CD4-positive, alpha-beta memory T cell (primary cell): ENCODE measurements at regions not wholly inside any gene's neighbourhood (a gene's known extent, or its start where the extent isn't known, plus 50 kb on each side); places are given as distances from the start of the nearest gene placed in this dataset.
"Not testable (repeated sequence)": the region's sequence is repeated elsewhere in the genome, so short reads cannot be mapped to it uniquely, and the experiment has no call there.

ENCODE experiments used
- CTCF ChIA-PET: fragments of 350-600 bp; sonication (Branson Sonifier 250); formaldehyde crosslinking; loops from one replicate; lab custom pipeline; 2021; ENCODE audit warnings: inconsistent platforms; ENCODE audit not compliant: partially characterized antibody; lab: Charles Lee
- POLR2A ChIA-PET: fragments of 350-600 bp; sonication (Branson Sonifier 250); formaldehyde crosslinking; loops from one replicate; lab custom pipeline; 2021; ENCODE audit not compliant: partially characterized antibody; lab: Charles Lee
- DNase-seq, 5 donors: peaks; one replicate each; pipeline versions ENCODE4 v3.0.0 to v3.0.0-alpha.2; 2020 to 2022; ENCODE audit warnings: mixed read lengths in 1 of 5
- H3K27ac ChIP-seq: one replicate; pipeline ENCODE4 v1.7.0; 2013; ENCODE audit warnings: low read depth, low read length
- H3K27me3 ChIP-seq: 2 replicates; pipeline ENCODE4 v1.7.0; 2013; ENCODE audit warnings: mild to moderate bottlenecking, low read length, moderate library complexity; ENCODE audit not compliant: insufficient read depth
- H3K36me3 ChIP-seq: 2 replicates; pipeline ENCODE4 v1.7.0; 2013; ENCODE audit warnings: mild to moderate bottlenecking, low read length, moderate library complexity; ENCODE audit not compliant: insufficient read depth
- H3K4me1 ChIP-seq: 2 replicates; pipeline ENCODE4 v1.7.0; 2013; ENCODE audit warnings: mild to moderate bottlenecking, low read length, moderate library complexity; ENCODE audit not compliant: insufficient read depth
- H3K4me3 ChIP-seq, 2 donors: one replicate each; pipeline ENCODE4 v1.7.0; 2013; ENCODE audit warnings: low read length in 2 of 2, mild to moderate bottlenecking in 1 of 2
- H3K9me3 ChIP-seq, 2 donors: one replicate each; pipeline ENCODE4 v1.7.0; 2013; ENCODE audit warnings: low read length in 2 of 2, control low read depth in 1 of 2; ENCODE audit not compliant: control insufficient read depth in 1 of 2
- H3K27ac Mint-ChIP-seq, 7 donors: one replicate each; pipeline ENCODE4 v1.8.0; 2020 to 2021; ENCODE audit warnings: mixed read lengths in 7 of 7, mild to moderate bottlenecking in 6 of 7, inconsistent platforms in 3 of 7, moderate library complexity in 3 of 7
- H3K27me3 Mint-ChIP-seq, 2 donors: one replicate each; pipeline ENCODE4 v1.8.0; 2020 to 2021; ENCODE audit warnings: mixed read lengths in 2 of 2
- H3K36me3 Mint-ChIP-seq, 2 donors: one replicate each; pipeline ENCODE4 v1.8.0; 2020 to 2021; ENCODE audit warnings: mixed read lengths in 2 of 2, inconsistent platforms in 1 of 2, mild to moderate bottlenecking in 1 of 2
- H3K4me1 Mint-ChIP-seq, 4 donors: one replicate each; pipeline ENCODE4 v1.8.0; 2020 to 2021; ENCODE audit warnings: mixed read lengths in 4 of 4, mild to moderate bottlenecking in 1 of 4
- H3K4me3 Mint-ChIP-seq, 8 donors: one replicate each; pipeline ENCODE4 v1.8.0; 2020 to 2021; ENCODE audit warnings: mixed read lengths in 8 of 8, mild to moderate bottlenecking in 7 of 8, moderate library complexity in 6 of 8, inconsistent platforms in 3 of 8
- H3K9me3 Mint-ChIP-seq, 8 donors: one replicate each; pipeline ENCODE4 v1.8.0; 2020 to 2021; ENCODE audit warnings: mixed read lengths in 8 of 8, mild to moderate bottlenecking in 5 of 8, inconsistent platforms in 3 of 8, moderate library complexity in 1 of 8
- intact Hi-C: fragments of 100-400 bp; cut with micrococcal nuclease; formaldehyde crosslinking; loops from one replicate; pipeline ENCODE4 v1.15.1; 2023

DNA sequence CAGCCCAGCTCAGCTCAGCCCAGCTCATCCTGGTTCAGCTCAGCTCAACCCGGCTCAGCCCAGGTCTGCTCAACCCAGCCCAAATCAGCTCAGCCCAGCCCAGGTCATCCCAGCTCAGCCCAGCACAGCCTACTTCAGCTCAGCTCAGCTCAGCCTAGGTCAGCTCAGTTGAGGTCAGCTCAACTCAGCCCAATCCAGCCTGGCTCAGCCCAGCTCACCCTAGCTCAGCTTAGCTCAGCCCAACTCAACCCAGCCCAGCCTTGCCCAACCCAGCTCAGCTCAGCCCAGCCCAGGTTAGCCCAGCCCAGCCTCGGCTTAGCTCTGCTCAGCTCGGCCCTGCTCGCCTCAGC is 332.3 kb downstream of the TMEM121 start:
- no peaks in the 10 kb centered on the region for H3K27me3 ChIP-seq
- Mint-ChIP-seq H3K9me3 (peaks cover 0 to 3% (median 0%) of the 10 kb centered on the region in 8 donors), H3K36me3 (no peaks in the 10 kb centered on the region), H3K4me1 (peaks cover 15 to 69% (median 40%) of the 10 kb centered on the region in 4 donors), H3K27ac (peak overlapping the region in 4 of 7 donors; percentile 37 to 90 (median 71)), H3K4me3 (peak overlapping the region in 5 of 8 donors; percentile 5 to 64 (median 59)), H3K27me3 (no peaks in the 10 kb centered on the region)
- peaks cover 76% of the 10 kb centered on the region for H3K4me1 ChIP-seq
- ChIA-PET POLR2A (no interaction called here), CTCF (no interaction called here)
- DNase-seq = peak in 1 of 5 donors; percentile 13
- no peaks in the 10 kb centered on the region for H3K9me3 ChIP-seq
- H3K4me3 ChIP-seq = no peak overlapping the region
- H3K36me3 ChIP-seq = no peaks in the 10 kb centered on the region
- intact Hi-C loops = no loop called here
- H3K27ac ChIP-seq = peak overlapping the region; percentile 24

DNA sequence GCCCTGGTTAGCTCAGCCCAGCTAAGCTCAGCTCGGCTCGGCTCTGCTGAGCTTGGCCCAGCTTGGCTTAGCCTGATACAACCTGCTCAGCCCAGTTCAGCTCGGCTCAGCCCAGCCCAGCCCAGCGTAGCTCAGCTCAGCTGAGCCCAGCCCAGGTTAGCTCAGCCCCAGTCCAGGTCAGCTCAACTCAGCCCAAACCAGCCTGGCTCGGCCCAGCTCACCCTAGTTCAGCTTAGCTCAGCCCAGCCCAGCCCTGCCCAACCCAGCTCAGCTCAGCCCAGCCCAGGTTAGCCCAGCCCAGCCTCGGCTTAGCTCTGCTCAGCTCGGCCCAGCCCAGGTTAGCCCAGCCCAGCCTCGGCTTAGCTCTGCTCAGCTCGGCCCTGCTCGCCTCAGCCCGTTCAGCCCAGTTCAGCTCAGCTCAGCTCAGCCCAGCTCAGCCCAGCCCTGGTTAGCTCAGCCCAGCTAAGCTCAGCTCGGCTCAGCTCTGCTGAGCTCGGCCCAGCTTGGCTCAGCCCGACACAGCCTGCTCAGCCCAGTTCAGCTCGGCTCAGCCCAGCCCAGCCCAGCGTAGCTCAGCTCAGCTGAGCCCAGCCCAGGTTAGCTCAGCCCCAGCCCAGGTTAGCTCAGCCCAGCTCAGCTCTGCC is 332.8 kb downstream of the TMEM121 start:
- DNase-seq = peak in 2 of 5 donors; percentile 4 to 11
- H3K27me3 ChIP-seq, H3K9me3 ChIP-seq, H3K27me3 Mint-ChIP-seq, H3K36me3 Mint-ChIP-seq, intact Hi-C loops, POLR2A ChIA-PET, H3K4me3 ChIP-seq, H3K36me3 ChIP-seq, H3K9me3 Mint-ChIP-seq: not testable (repeated sequence)
- H3K4me3 Mint-ChIP-seq = peak overlapping the region in 5 of 8 donors; percentile 5 to 57 (median 29)
- peak overlapping the region in 5 of 7 donors; percentile 51 to 90 (median 70) for H3K27ac Mint-ChIP-seq
- Histone ChIP-seq H3K27ac (peak overlapping the region; percentile 24), H3K4me1 (peaks cover 76% of the 10 kb centered on the region)
- CTCF ChIA-PET = interaction anchor here (0.8 to 1.4 kb wide), 3 partner anchors 85 to 321 kb away, joined by 3 to 4 read pairs (median 3); no protein-coding TSS in a partner anchor
- peaks cover 15 to 66% (median 38%) of the 10 kb centered on the region in 4 donors for H3K4me1 Mint-ChIP-seq

DNA sequence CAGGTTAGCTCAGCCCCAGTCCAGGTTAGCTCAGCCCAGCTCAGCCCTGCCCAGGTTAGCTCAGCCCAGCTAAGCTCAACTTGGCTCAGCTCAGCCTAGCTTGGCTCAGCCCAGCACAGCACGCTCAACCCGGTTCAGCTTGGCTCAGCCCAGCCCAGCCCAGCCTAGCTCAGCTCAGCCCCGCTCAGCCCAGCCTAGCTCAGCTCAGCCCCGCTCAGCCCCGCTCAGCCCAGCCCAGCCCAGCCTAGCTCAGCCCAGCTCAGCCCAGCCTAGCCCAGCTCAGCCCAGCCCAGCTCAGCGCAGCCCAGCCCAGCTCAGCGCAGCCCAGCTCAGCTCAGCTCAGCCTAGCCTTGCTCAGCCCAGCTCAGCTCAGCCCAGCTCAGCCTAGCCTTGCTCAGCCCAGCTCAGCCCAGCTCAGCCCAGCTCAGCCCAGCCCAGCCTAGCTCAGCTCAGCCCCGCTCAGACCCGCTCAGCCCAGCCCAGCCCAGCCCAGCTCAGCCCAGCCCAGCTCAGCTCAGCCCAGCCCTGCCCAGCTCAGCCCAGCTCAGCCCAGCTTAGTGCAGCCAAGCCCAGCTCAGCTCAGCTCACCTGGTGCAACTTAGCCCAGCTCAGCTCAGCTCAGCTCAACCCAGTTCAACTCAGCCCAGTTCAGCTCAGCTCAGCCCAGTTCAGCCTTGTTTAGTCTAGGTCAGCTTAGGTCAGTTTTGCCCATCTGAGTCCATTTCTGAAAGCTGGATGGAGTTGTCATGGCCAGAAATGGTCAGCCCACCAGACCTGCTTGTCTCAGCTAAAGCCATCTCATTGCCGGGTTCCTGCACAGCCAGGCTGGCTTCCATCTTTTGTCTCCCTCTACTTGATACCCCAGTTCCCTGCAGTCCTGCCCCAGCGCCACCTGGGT is 333.6 kb downstream of the TMEM121 start:
- no peaks in the 10 kb centered on the region for H3K9me3 ChIP-seq
- peaks cover 69% of the 10 kb centered on the region for H3K4me1 ChIP-seq
- no peak overlapping the region for H3K4me3 ChIP-seq
- peak overlapping the region in 5 of 7 donors; percentile 61 to 90 (median 68) for H3K27ac Mint-ChIP-seq
- no peaks in the 10 kb centered on the region for H3K36me3 Mint-ChIP-seq
- peaks cover 0 to 3% (median 0%) of the 10 kb centered on the region in 8 donors for H3K9me3 Mint-ChIP-seq
- H3K4me3 Mint-ChIP-seq = peak overlapping the region in 4 of 8 donors; percentile 29 to 71 (median 43)
- intact Hi-C loops = no loop called here
- peak; percentile 39 to 69 (median 47) for DNase-seq
- CTCF ChIA-PET = interaction anchor here (0.8 to 1.4 kb wide), 3 partner anchors 84 to 321 kb away, joined by 3 to 4 read pairs (median 3); no protein-coding TSS in a partner anchor
- H3K4me1 Mint-ChIP-seq = peaks cover 15 to 62% (median 38%) of the 10 kb centered on the region in 4 donors
- no peaks in the 10 kb centered on the region for H3K27me3 Mint-ChIP-seq
- peak overlapping the region; percentile 14 for H3K27ac ChIP-seq
- H3K27me3 ChIP-seq = no peaks in the 10 kb centered on the region
- POLR2A ChIA-PET = no interaction called here
- H3K36me3 ChIP-seq = no peaks in the 10 kb centered on the region

DNA sequence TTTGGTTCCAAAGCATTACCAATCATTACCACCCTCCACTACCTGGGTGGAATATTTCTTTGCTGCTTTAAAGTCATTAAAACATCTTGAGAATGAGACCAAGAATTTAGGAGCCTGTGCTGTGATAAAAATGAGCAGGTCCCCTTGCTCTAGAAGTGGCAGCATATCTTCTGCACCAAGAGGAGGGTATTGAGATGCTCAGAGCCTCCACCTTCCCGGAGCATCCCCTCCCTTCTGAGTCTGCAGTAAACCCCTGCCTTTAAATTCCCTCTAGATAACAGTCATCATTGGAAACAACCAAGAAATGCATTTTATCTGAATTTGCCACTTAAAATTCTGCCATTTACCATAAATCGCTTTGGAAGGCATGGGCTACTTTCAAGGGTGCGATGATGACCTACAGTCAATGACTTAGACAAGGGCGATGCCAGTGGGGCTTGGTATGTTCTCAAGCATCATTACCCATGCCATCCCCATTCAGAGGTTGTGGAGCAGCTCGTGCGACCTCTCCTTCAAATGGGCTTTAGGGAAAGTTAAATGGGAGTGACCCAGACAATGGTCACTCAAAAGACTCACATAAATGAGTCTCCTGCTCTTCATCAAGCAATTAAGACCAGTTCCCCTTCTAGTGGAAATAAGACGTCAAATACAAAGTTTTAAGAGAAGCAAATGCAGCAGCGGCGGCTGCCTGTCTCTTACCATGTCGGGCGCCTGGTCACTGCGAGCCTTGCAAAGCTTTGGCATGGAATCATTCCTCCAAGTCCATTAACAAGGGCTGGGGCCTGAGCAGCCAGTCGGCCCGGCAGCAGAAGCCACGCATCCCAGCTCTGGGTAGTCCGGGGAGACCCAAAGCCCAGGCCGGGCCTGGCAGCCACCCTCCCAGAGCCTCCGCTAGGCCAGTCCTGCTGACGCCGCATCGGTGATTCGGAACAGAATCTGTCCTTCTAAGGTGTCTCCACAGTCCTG is 334.5 kb downstream of the TMEM121 start:
- Histone ChIP-seq H3K27me3 (no peaks in the 10 kb centered on the region), H3K4me3 (no peak overlapping the region), H3K4me1 (peaks cover 60% of the 10 kb centered on the region), H3K27ac (no peak overlapping the region), H3K36me3 (no peaks in the 10 kb centered on the region), H3K9me3 (no peaks in the 10 kb centered on the region)
- Mint-ChIP-seq H3K9me3 (peaks cover 0 to 3% (median 0%) of the 10 kb centered on the region in 8 donors), H3K4me1 (peaks cover 14 to 55% (median 38%) of the 10 kb centered on the region in 4 donors), H3K36me3 (no peaks in the 10 kb centered on the region), H3K27ac (peak overlapping the region in 6 of 7 donors; percentile 61 to 90 (median 69)), H3K4me3 (peak overlapping the region in 6 of 8 donors; percentile 15 to 71 (median 40)), H3K27me3 (no peaks in the 10 kb centered on the region)
- intact Hi-C loops = no loop called here
- ChIA-PET POLR2A (no interaction called here), CTCF (no interaction called here)
- DNase-seq = no peak

DNA sequence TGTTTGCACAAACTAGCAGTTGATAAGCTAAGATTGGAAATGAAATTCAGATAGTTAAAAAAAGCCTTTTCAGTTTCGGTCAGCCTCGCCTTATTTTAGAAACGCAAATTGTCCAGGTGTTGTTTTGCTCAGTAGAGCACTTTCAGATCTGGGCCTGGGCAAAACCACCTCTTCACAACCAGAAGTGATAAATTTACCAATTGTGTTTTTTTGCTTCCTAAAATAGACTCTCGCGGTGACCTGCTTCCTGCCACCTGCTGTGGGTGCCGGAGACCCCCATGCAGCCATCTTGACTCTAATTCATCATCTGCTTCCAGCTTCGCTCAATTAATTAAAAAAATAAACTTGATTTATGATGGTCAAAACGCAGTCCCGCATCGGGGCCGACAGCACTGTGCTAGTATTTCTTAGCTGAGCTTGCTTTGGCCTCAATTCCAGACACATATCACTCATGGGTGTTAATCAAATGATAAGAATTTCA is 335.6 kb downstream of the TMEM121 start:
- peak overlapping the region in 6 of 7 donors; percentile 16 to 90 (median 54) for H3K27ac Mint-ChIP-seq
- intact Hi-C loops = no loop called here
- Histone ChIP-seq H3K9me3 (no peaks in the 10 kb centered on the region), H3K27me3 (no peaks in the 10 kb centered on the region), H3K36me3 (no peaks in the 10 kb centered on the region), H3K4me1 (peaks cover 48% of the 10 kb centered on the region), H3K27ac (no peak overlapping the region), H3K4me3 (no peak overlapping the region)
- H3K4me1 Mint-ChIP-seq = peaks cover 14 to 48% (median 34%) of the 10 kb centered on the region in 4 donors
- H3K36me3 Mint-ChIP-seq = no peaks in the 10 kb centered on the region
- CTCF ChIA-PET = no interaction called here
- no peaks in the 10 kb centered on the region for H3K27me3 Mint-ChIP-seq
- peaks cover 0 to 3% (median 0%) of the 10 kb centered on the region in 8 donors for H3K9me3 Mint-ChIP-seq
- POLR2A ChIA-PET = no interaction called here
- peak overlapping the region in 6 of 8 donors; percentile 5 to 53 (median 36) for H3K4me3 Mint-ChIP-seq
- peak in 3 of 5 donors; percentile 10 to 23 (median 17) for DNase-seq

DNA sequence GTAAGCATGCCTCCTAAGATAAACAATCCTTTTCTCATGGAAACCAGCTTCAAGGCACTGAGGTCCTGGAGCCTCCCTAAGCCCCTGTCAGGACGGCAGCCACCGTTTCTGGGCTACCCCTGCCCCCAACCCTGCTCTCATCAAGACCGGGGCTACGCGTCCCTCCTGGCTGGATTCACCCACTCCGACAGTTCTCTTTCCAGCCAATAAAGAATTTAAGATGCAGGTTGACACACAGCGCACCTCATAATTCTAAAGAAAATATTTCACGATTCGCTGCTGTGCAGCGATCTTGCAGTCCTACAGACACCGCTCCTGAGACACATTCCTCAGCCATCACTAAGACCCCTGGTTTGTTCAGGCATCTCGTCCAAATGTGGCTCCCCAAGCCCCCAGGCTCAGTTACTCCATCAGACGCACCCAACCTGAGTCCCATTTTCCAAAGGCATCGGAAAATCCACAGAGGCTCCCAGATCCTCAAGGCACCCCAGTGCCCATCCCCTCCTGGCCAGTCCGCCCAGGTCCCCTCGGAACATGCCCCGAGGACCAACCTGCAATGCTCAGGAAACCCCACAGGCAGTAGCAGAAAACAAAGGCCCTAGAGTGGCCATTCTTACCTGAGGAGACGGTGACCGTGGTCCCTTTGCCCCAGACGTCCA is 336.3 kb downstream of the TMEM121 start:
- no peak for DNase-seq
- Histone ChIP-seq H3K9me3 (no peaks in the 10 kb centered on the region), H3K4me1 (peaks cover 41% of the 10 kb centered on the region), H3K27me3 (no peaks in the 10 kb centered on the region), H3K27ac (no peak overlapping the region), H3K4me3 (no peak overlapping the region), H3K36me3 (no peaks in the 10 kb centered on the region)
- H3K4me3 Mint-ChIP-seq = peak overlapping the region in 3 of 8 donors; percentile 20 to 53 (median 49)
- intact Hi-C loops = no loop called here
- ChIA-PET POLR2A (no interaction called here), CTCF (no interaction called here)
- H3K9me3 Mint-ChIP-seq = peaks cover 0 to under 1% (median 0%) of the 10 kb centered on the region in 8 donors
- H3K27me3 Mint-ChIP-seq = no peaks in the 10 kb centered on the region
- H3K4me1 Mint-ChIP-seq = peaks cover 14 to 42% (median 31%) of the 10 kb centered on the region in 4 donors
- H3K36me3 Mint-ChIP-seq = no peaks in the 10 kb centered on the region
- H3K27ac Mint-ChIP-seq = peak overlapping the region in 3 of 7 donors; percentile 3 to 90 (median 42)
